ENCODE measurements at regions not wholly inside any gene's neighbourhood (a gene's known extent, or its start where the extent isn't known, plus 50 kb on each side); places are given as distances from the start of the nearest gene placed in this dataset.
"Not testable (repeated sequence)": the region's sequence is repeated elsewhere in the genome, so short reads cannot be mapped to it uniquely, and the experiment has no call there.

DNA sequence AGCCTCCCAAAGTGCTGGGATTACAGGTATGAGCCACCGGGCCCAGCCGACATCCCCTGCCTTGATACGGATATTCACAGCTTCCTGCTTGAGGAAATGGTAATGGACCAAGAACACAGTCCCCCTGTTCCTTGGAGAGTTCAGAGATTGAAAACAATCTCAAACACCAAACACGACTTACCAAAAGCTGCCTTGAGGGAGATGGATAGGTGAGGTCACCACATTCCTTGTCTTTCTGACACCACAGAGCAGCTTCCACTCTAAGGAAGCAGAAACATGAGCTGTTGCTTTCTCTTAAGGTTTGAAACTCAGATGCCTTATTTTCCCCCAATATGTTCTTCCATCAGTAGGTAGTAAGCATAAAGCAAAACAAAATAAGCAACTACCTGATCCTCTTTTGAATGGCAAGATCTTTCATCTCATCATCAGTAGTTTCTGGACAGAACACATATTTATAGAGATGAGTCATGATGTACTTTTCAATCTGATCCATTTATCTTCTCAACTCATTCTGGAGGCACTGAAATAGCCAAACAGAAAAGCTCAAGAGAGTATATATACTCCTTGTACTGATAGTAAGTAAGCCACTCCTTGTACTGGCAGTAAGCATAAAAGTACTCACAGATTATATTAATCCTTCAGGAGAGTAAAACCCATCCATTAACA, 199.1 kb upstream of the KCTD7 start:
- Histone ChIP-seq H3K4me3 (ENCODE audit: low read depth, low read length, poor library complexity, severe bottlenecking) (no peak overlapping the region), H3K27me3 (replicated peaks; ENCODE audit: insufficient read depth, low read depth, low read length, poor library complexity) (no peaks in the 10 kb centered on the region), H3K4me1 (ENCODE audit: insufficient read depth, low read length, poor library complexity, severe bottlenecking) (no peaks in the 10 kb centered on the region), H3K9me3 (ENCODE audit: low read depth, low read length, poor library complexity, severe bottlenecking) (no peaks in the 10 kb centered on the region), H3K36me3 (ENCODE audit: insufficient read depth, low read length, poor library complexity, severe bottlenecking) (no peaks in the 10 kb centered on the region), H3K27ac (ENCODE audit: low read depth, low read length, poor library complexity, severe bottlenecking) (no peak overlapping the region)
- BruUV-seq (replicated peaks), result no TSS peak
- DNase-seq (ENCODE audit: low spot score), result no peak
- intact Hi-C loops (cut with micrococcal nuclease; ENCODE audit: unreplicated experiment), result no loop called here
- TF ChIP-seq CTCF (conservative IDR thresholded peaks at IDR 0.05; ENCODE audit: low read depth, low read length) (no peak), EZH2 (IDR thresholded peaks at IDR 0.05; ENCODE audit: borderline replicate concordance, low read depth, low read length, poor library complexity, severe bottlenecking) (no peak)
- POLR2A ChIA-PET (ENCODE audit: low non-redundant PET), result no interaction called here
- CTCF ChIA-PET, result no interaction called here

GRCh38 chr7:66430164-66430545, 198.5 kb upstream of the KCTD7 start:
- POLR2A ChIA-PET (ENCODE audit: low non-redundant PET), result no interaction called here
- CTCF ChIA-PET, result no interaction called here
- no TSS peak for BruUV-seq (replicated peaks)
- H3K27me3 ChIP-seq (replicated peaks; ENCODE audit: insufficient read depth, low read depth, low read length, poor library complexity), result no peaks in the 10 kb centered on the region
- no peaks in the 10 kb centered on the region for H3K36me3 ChIP-seq (ENCODE audit: insufficient read depth, low read length, poor library complexity, severe bottlenecking)
- DNase-seq (ENCODE audit: low spot score), result no peak
- TF ChIP-seq EZH2 (IDR thresholded peaks at IDR 0.05; ENCODE audit: borderline replicate concordance, low read depth, low read length, poor library complexity, severe bottlenecking) (no peak), CTCF (conservative IDR thresholded peaks at IDR 0.05; ENCODE audit: low read depth, low read length) (no peak)
- no peaks in the 10 kb centered on the region for H3K4me1 ChIP-seq (ENCODE audit: insufficient read depth, low read length, poor library complexity, severe bottlenecking)
- no peak overlapping the region for H3K27ac ChIP-seq (ENCODE audit: low read depth, low read length, poor library complexity, severe bottlenecking)
- no peak overlapping the region for H3K4me3 ChIP-seq (ENCODE audit: low read depth, low read length, poor library complexity, severe bottlenecking)
- intact Hi-C loops (cut with micrococcal nuclease; ENCODE audit: unreplicated experiment), result no loop called here
- H3K9me3 ChIP-seq (ENCODE audit: low read depth, low read length, poor library complexity, severe bottlenecking), result no peaks in the 10 kb centered on the region

GRCh38 chr7:66438703-66439405, 189.8 kb upstream of the KCTD7 start:
- H3K4me1 ChIP-seq (ENCODE audit: insufficient read depth, low read length, poor library complexity, severe bottlenecking); BruUV-seq (replicated peaks); H3K9me3 ChIP-seq (ENCODE audit: low read depth, low read length, poor library complexity, severe bottlenecking); H3K27me3 ChIP-seq (replicated peaks; ENCODE audit: insufficient read depth, low read depth, low read length, poor library complexity); H3K36me3 ChIP-seq (ENCODE audit: insufficient read depth, low read length, poor library complexity, severe bottlenecking); H3K4me3 ChIP-seq (ENCODE audit: low read depth, low read length, poor library complexity, severe bottlenecking); H3K27ac ChIP-seq (ENCODE audit: low read depth, low read length, poor library complexity, severe bottlenecking); POLR2A ChIA-PET (ENCODE audit: low non-redundant PET); CTCF ChIA-PET; DNase-seq (ENCODE audit: low spot score); intact Hi-C loops (cut with micrococcal nuclease; ENCODE audit: unreplicated experiment): not testable (repeated sequence)

- Histone ChIP-seq H3K4me3 (ENCODE audit: low read depth, low read length, poor library complexity, severe bottlenecking) (no peak overlapping the region), H3K36me3 (ENCODE audit: insufficient read depth, low read length, poor library complexity, severe bottlenecking) (no peaks in the 10 kb centered on the region), H3K9me3 (ENCODE audit: low read depth, low read length, poor library complexity, severe bottlenecking) (no peaks in the 10 kb centered on the region), H3K27ac (ENCODE audit: low read depth, low read length, poor library complexity, severe bottlenecking) (no peak overlapping the region), H3K27me3 (replicated peaks; ENCODE audit: insufficient read depth, low read depth, low read length, poor library complexity) (no peaks in the 10 kb centered on the region), H3K4me1 (ENCODE audit: insufficient read depth, low read length, poor library complexity, severe bottlenecking) (no peaks in the 10 kb centered on the region)
- DNase-seq (ENCODE audit: low spot score), result no peak
- TF ChIP-seq CTCF (conservative IDR thresholded peaks at IDR 0.05; ENCODE audit: low read depth, low read length) (no peak), EZH2 (IDR thresholded peaks at IDR 0.05; ENCODE audit: borderline replicate concordance, low read depth, low read length, poor library complexity, severe bottlenecking) (no peak)
- intact Hi-C loops (cut with micrococcal nuclease; ENCODE audit: unreplicated experiment), result no loop called here
- POLR2A ChIA-PET (ENCODE audit: low non-redundant PET), result no interaction called here
- CTCF ChIA-PET, result no interaction called here
- no TSS peak for BruUV-seq (replicated peaks)
These were observed 186.3 kb upstream of the KCTD7 start for GRCh38 chr7:66442385-66442784.

All from A673 (cell line).